A673 (cell line): ENCODE measurements at regions not wholly inside any gene's neighbourhood (a gene's known extent, or its start where the extent isn't known, plus 50 kb on each side); places are given as distances from the start of the nearest gene placed in this dataset.

ENCODE experiments used
- BruUV-seq: library from RNA; stranded (reverse); fragments of 400-500 nt; replicated peaks from 2 replicates; lab custom pipeline; 2021; lab: Mats Ljungman, UMichigan
- CTCF ChIA-PET: fragments of 300-600 bp; sonication (Branson Sonifier 250); formaldehyde crosslinking; loops from one replicate; lab custom pipeline; 2022; ENCODE audit warnings: antibody characterized with exemption; lab: Charles Lee
- POLR2A ChIA-PET: fragments of 300-600 bp; sonication (Branson Sonifier 250); formaldehyde crosslinking; loops from one replicate; lab custom pipeline; 2022; ENCODE audit warnings: antibody characterized with exemption; ENCODE audit not compliant: low non-redundant PET; lab: Charles Lee
- DNase-seq: peaks from one replicate; pipeline ENCODE4 v3.0.0-alpha.2; 2015; ENCODE audit warnings: low spot score
- H3K27ac ChIP-seq: fragments of 200-600 bp; sonication (generic); 2 replicates; pipeline ENCODE4 v1.5.1; 2016; ENCODE audit warnings: mixed run types, low read depth, mild to moderate bottlenecking, mixed read lengths, antibody characterized with exemption, low read length; ENCODE audit not compliant: poor library complexity, severe bottlenecking
- H3K27me3 ChIP-seq: fragments of 200-600 bp; sonication (generic); replicated peaks from 2 replicates; pipeline ENCODE4 v1.6.1; 2017; ENCODE audit warnings: mixed run types, low read depth, mild to moderate bottlenecking, mixed read lengths, antibody characterized with exemption, low read length; ENCODE audit not compliant: insufficient read depth, poor library complexity
- H3K36me3 ChIP-seq: fragments of 200-600 bp; sonication (generic); 2 replicates; pipeline ENCODE4 v1.6.1; 2016; ENCODE audit warnings: mixed run types, mild to moderate bottlenecking, mixed read lengths, antibody characterized with exemption, low read length; ENCODE audit not compliant: insufficient read depth, poor library complexity, severe bottlenecking
- H3K4me1 ChIP-seq: fragments of 200-600 bp; sonication (generic); 2 replicates; pipeline ENCODE4 v1.6.1; 2017; ENCODE audit warnings: mixed run types, mild to moderate bottlenecking, mixed read lengths, antibody characterized with exemption, low read length; ENCODE audit not compliant: insufficient read depth, poor library complexity, severe bottlenecking
- H3K4me3 ChIP-seq: fragments of 200-600 bp; sonication (generic); 2 replicates; pipeline ENCODE4 v1.5.1; 2016; ENCODE audit warnings: low read depth, mixed run types, mild to moderate bottlenecking, mixed read lengths, low read length; ENCODE audit not compliant: poor library complexity, severe bottlenecking
- H3K9me3 ChIP-seq: fragments of 200-600 bp; sonication (generic); 2 replicates; pipeline ENCODE4 v1.6.1; 2016; ENCODE audit warnings: mixed run types, low read depth, mild to moderate bottlenecking, mixed read lengths, antibody characterized with exemption, low read length; ENCODE audit not compliant: poor library complexity, severe bottlenecking
- EZH2 ChIP-seq: fragments of 200-600 bp; sonication (generic); IDR thresholded peaks from 2 replicates; pipeline ENCODE4 v1.6.1; 2017; ENCODE audit warnings: borderline replicate concordance, low read depth, mild to moderate bottlenecking, mixed read lengths, antibody characterized with exemption, low read length; ENCODE audit not compliant: poor library complexity, severe bottlenecking
- intact Hi-C: fragments of 100-400 bp; cut with micrococcal nuclease; formaldehyde crosslinking; loops from one replicate; pipeline ENCODE4 v1.10.0; 2022; ENCODE audit not compliant: unreplicated experiment
- TF ChIP-seq, protein P1 (sequence below): fragments of 300-800, 200-600 bp; sonication (generic); conservative IDR thresholded peaks from 2 replicates; pipeline ENCODE4 v1.5.1; 2017; ENCODE audit warnings: low read depth, mild to moderate bottlenecking, antibody characterized with exemption, low read length, moderate library complexity, mixed read lengths

DNA sequence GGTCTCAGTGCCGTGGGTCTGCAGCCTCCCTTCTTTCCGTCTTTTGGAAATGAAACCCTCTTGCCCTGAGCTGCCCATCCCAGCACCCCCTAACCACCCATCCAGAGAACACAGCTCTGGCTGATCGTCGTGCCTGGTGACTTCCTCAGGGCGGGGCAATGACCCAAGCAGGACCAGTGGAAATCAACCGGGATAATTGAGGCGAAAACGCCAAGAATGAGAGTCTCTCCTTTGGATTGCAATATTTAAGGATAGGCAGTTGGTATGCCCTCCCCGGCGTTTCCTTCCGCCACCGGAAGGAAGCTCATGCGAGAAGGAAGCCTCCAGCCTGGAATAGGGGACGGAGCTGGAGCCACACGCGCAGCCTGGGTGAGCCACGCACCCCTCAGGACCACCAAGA lies 73.7 kb upstream of the PFKP start:
- POLR2A ChIA-PET: no interaction called here
- no TSS peak for BruUV-seq
- CTCF ChIA-PET: interaction anchor here (0.6 kb wide), 2 partner anchors 28 to 1883 kb away, joined by 3 to 9 read pairs; no protein-coding TSS in a partner anchor
- DNase-seq: no peak
- H3K4me3 ChIP-seq: no peak overlapping the region
- intact Hi-C loops: no loop called here
- no peaks in the 10 kb centered on the region for H3K4me1 ChIP-seq
- TF ChIP-seq, protein P1, sequence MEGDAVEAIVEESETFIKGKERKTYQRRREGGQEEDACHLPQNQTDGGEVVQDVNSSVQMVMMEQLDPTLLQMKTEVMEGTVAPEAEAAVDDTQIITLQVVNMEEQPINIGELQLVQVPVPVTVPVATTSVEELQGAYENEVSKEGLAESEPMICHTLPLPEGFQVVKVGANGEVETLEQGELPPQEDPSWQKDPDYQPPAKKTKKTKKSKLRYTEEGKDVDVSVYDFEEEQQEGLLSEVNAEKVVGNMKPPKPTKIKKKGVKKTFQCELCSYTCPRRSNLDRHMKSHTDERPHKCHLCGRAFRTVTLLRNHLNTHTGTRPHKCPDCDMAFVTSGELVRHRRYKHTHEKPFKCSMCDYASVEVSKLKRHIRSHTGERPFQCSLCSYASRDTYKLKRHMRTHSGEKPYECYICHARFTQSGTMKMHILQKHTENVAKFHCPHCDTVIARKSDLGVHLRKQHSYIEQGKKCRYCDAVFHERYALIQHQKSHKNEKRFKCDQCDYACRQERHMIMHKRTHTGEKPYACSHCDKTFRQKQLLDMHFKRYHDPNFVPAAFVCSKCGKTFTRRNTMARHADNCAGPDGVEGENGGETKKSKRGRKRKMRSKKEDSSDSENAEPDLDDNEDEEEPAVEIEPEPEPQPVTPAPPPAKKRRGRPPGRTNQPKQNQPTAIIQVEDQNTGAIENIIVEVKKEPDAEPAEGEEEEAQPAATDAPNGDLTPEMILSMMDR: no peak
- TF ChIP-seq EZH2: no peak
- H3K27ac ChIP-seq: no peak overlapping the region
- H3K27me3 ChIP-seq: no peaks in the 10 kb centered on the region
- H3K9me3 ChIP-seq: no peaks in the 10 kb centered on the region
- no peaks in the 10 kb centered on the region for H3K36me3 ChIP-seq

DNA sequence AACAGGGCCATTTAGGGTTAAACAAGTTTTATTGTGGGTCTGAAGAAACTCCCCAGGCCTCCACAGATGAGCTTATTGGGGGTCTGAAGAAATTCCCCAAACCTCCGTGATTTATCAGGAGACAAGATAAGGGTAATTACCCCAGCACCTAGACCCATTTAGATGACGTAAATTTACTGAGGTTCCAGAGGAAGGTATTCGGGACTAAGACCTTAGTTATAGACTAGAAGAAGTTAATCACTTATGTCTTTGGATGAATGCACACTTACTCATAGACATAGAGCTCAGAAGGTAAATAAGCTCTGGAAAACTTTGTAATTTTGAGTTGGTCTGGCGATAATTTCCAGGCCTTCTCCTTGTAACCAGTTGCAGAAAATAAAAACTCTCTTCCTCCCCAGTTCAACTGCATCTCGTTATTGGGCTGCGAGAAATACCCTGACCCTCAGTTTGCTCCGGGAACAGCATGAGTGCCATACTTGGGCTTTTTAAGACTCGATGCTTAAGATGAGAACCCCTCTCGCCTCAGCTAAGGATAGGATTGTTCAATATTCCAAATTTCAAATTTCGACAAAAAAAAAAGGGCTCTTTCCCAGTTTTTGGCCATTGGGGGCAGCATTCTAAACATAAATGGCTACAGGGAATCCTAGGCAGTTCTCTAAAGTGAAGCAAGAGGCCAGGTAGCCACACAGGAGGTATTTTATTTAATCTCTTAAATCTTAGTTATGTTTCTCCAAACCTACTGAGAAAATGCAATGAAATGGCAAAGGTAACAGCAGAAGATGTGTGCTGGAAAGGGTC lies 74.7 kb upstream of the PFKP start:
- Histone ChIP-seq H3K4me1 (no peaks in the 10 kb centered on the region), H3K27me3 (no peaks in the 10 kb centered on the region), H3K36me3 (no peaks in the 10 kb centered on the region), H3K9me3 (no peaks in the 10 kb centered on the region), H3K27ac (no peak overlapping the region), H3K4me3 (no peak overlapping the region)
- TF ChIP-seq, protein P1: peak; percentile 44
- TF ChIP-seq EZH2: no peak
- intact Hi-C loops: no loop called here
- ChIA-PET CTCF (no interaction called here), POLR2A (no interaction called here)
- no peak for DNase-seq
- no TSS peak for BruUV-seq

DNA sequence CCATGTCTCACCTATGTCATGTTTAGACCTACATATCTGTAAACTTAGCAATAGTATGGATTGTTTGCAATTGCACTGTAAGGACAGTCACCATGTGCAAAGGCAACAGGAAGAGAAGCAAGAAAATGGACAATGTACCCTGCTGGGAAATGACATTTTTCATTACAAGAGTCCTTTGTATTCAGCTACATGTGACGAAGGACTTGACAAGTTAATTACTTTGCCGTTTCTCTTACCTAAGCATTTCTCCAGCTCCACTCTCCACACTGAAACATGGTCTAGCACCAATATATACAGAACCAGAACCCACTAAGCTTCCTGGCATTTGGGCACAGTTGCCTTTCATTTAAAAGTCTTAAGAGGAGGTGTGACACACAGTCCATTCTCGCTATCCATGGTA lies 76.6 kb upstream of the PFKP start:
- H3K36me3 ChIP-seq: no peaks in the 10 kb centered on the region
- POLR2A ChIA-PET: no interaction called here
- TF ChIP-seq, protein P1: no peak
- TF ChIP-seq EZH2: no peak
- CTCF ChIA-PET: interaction anchor here (0.5 kb wide), 1 partner anchor 9 kb away, joined by 6 read pairs; no protein-coding TSS in a partner anchor
- no peak overlapping the region for H3K27ac ChIP-seq
- no TSS peak for BruUV-seq
- DNase-seq: peak; percentile 59
- intact Hi-C loops: no loop called here
- peaks cover 6% of the 10 kb centered on the region for H3K27me3 ChIP-seq
- no peaks in the 10 kb centered on the region for H3K4me1 ChIP-seq
- H3K9me3 ChIP-seq: no peaks in the 10 kb centered on the region
- H3K4me3 ChIP-seq: no peak overlapping the region
